Stimulated activated naive CD8-positive, alpha-beta T cell treated with anti-CD3 and anti-CD28 coated beads, Interleukin-15, amount 100 ng/mL, for 72 hours (primary cell): ENCODE measurements at regions not wholly inside any gene's neighbourhood (a gene's known extent, or its start where the extent isn't known, plus 50 kb on each side); places are given as distances from the start of the nearest gene placed in this dataset.

ENCODE experiments used
- ATAC-seq: fragments of 150-1000 bp; cut with Tn5 transposase; 2 replicates; pipeline ENCODE4 v1.10.0; 2021; ENCODE audit warnings: mild to moderate bottlenecking, moderate library complexity
- DNase-seq, 2 donors: peaks; one replicate each; pipeline ENCODE4 v3.0.0; 2021 to 2022
- H3K27ac Mint-ChIP-seq, 2 donors: one replicate each; pipeline ENCODE4 v1.8.0; 2022; ENCODE audit warnings: mild to moderate bottlenecking in 2 of 2, mixed read lengths in 2 of 2, moderate library complexity in 2 of 2
- H3K27me3 Mint-ChIP-seq: one replicate; pipeline ENCODE4 v1.8.0; 2022; ENCODE audit warnings: mixed read lengths
- H3K4me1 Mint-ChIP-seq: one replicate; pipeline ENCODE4 v1.8.0; 2022; ENCODE audit warnings: mild to moderate bottlenecking, mixed read lengths
- H3K4me3 Mint-ChIP-seq, 2 donors: one replicate each; pipeline ENCODE4 v1.8.0; 2022; ENCODE audit warnings: mild to moderate bottlenecking in 2 of 2, mixed read lengths in 2 of 2, moderate library complexity in 1 of 2
- H3K9me3 Mint-ChIP-seq, 2 donors: one replicate each; pipeline ENCODE4 v1.8.0; 2022; ENCODE audit warnings: mixed read lengths in 2 of 2

GRCh38 chr7:116135306-116135705, 75.0 kb upstream of the TES start:
- no peak for ATAC-seq
- Mint-ChIP-seq H3K27ac (no peak overlapping the region), H3K4me3 (no peak overlapping the region), H3K4me1 (no peaks in the 10 kb centered on the region), H3K27me3 (no peaks in the 10 kb centered on the region), H3K9me3 (no peaks in the 10 kb centered on the region)
- DNase-seq: no peak

- DNase-seq: no peak
- Mint-ChIP-seq H3K27me3 (no peaks in the 10 kb centered on the region), H3K4me3 (no peak overlapping the region), H3K9me3 (no peaks in the 10 kb centered on the region), H3K4me1 (peaks cover 13% of the 10 kb centered on the region), H3K27ac (no peak overlapping the region)
- peak; percentile 86 for ATAC-seq
Measured at GRCh38 chr7:116138202-116138801, 72.0 kb upstream of the TES start.

- H3K27me3 Mint-ChIP-seq: no peaks in the 10 kb centered on the region
- no peaks in the 10 kb centered on the region for H3K9me3 Mint-ChIP-seq
- H3K27ac Mint-ChIP-seq: no peak overlapping the region
- H3K4me3 Mint-ChIP-seq: no peak overlapping the region
- ATAC-seq (no peak), DNase-seq (no peak)
- peaks cover 20% of the 10 kb centered on the region for H3K4me1 Mint-ChIP-seq
Measured at GRCh38 chr7:116139007-116139406, 71.3 kb upstream of the TES start.

DNA sequence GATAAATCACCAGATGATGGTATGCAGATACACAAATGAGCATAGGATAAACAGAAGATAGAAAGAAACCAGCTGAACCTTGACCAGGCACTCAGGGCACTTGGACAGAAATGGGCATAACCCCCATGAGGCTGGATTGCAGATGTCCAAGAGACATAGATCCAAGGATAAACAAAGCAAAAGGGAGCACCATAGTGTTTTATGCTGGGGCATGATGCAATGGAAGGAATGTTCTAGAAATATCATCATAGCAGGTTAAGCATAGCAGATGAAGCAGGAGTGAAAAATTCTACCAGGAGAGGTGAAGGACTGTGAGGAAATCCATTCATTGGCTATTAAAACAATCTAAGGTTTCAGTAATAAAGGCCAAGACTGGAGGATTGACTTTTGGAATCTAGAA, 70.5 kb upstream of the TES start:
- DNase-seq (no peak), ATAC-seq (no peak)
- peaks cover 28% of the 10 kb centered on the region for H3K4me1 Mint-ChIP-seq
- H3K4me3 Mint-ChIP-seq: no peak overlapping the region
- no peaks in the 10 kb centered on the region for H3K27me3 Mint-ChIP-seq
- no peaks in the 10 kb centered on the region for H3K9me3 Mint-ChIP-seq
- H3K27ac Mint-ChIP-seq: no peak overlapping the region

GRCh38 chr7:116142374-116142773, 68.0 kb upstream of the TES start:
- H3K27ac Mint-ChIP-seq: no peak overlapping the region
- H3K27me3 Mint-ChIP-seq: no peaks in the 10 kb centered on the region
- H3K4me3 Mint-ChIP-seq: no peak overlapping the region
- no peak for ATAC-seq
- no peaks in the 10 kb centered on the region for H3K9me3 Mint-ChIP-seq
- peaks cover 50% of the 10 kb centered on the region for H3K4me1 Mint-ChIP-seq
- no peak for DNase-seq

- Mint-ChIP-seq H3K27me3 (peaks cover under 1% of the 10 kb centered on the region), H3K4me1 (peaks cover 50% of the 10 kb centered on the region), H3K4me3 (no peak overlapping the region), H3K27ac (no peak overlapping the region), H3K9me3 (no peaks in the 10 kb centered on the region)
- DNase-seq: no peak
- no peak for ATAC-seq
Measured at GRCh38 chr7:116142850-116143249, 67.5 kb upstream of the TES start.

DNA sequence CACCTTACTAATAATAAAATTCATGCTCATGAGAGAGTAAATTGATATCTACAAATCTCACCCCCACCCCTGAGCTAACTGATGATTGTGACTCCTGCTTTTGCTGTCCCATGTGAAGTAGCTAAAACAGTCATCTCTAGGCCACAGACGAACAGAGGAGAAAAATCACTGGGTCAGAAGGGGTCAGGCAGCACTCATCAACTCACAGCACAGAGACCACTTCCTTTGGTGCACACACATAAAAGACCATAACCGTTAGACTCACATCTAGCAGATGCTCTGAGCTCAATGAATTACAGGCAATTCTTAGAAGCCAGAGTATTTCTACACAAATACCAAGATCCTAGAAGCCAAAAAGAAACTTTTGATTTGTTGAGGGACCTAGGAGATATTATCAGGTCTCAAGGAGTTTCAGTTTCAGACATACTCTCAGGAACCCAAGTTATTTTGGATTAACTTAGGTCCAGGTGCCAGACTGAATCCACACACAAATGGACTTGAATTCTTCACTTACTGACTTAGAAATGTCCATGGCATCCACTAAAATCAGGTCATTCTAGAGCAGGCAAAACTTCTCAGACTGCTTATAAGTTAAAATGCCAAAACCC, 65.0 kb upstream of the TES start:
- Mint-ChIP-seq H3K4me3 (peak overlapping the region in 1 of 2 donors; percentile 73), H3K27ac (peak overlapping the region in 1 of 2 donors; percentile 49), H3K4me1 (peaks cover 50% of the 10 kb centered on the region), H3K27me3 (peaks cover 13% of the 10 kb centered on the region), H3K9me3 (no peaks in the 10 kb centered on the region)
- peak; percentile 98 for ATAC-seq
- DNase-seq: peak; percentile 36 to 56

GRCh38 chr7:116148108-116148507, 62.2 kb upstream of the TES start:
- ATAC-seq: no peak
- H3K4me3 Mint-ChIP-seq: no peak overlapping the region
- H3K27me3 Mint-ChIP-seq: peaks cover 20% of the 10 kb centered on the region
- DNase-seq: no peak
- H3K27ac Mint-ChIP-seq: no peak overlapping the region
- H3K4me1 Mint-ChIP-seq: peaks cover 40% of the 10 kb centered on the region
- H3K9me3 Mint-ChIP-seq: no peaks in the 10 kb centered on the region

DNA sequence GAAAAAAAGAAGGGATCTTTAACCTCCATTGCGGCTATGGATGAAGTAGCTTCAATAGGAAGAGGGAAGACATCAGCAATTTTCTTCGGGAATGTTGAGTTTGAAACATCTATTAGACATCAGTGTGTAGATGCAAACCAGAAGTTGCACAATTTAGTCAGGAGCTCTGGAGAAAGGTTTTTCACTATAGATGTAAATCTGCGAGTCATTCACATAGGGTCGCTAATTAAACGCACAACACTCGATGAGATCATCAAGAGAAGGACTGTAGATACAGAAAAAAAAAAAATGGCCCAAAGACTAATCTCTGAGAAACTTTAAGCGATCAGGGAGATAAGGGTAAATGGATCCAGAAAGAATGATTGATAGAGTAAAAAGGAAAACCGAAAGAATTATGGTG, 61.7 kb upstream of the TES start:
- Mint-ChIP-seq H3K27ac (no peak overlapping the region), H3K4me3 (no peak overlapping the region), H3K27me3 (peaks cover 20% of the 10 kb centered on the region), H3K9me3 (no peaks in the 10 kb centered on the region), H3K4me1 (peaks cover 34% of the 10 kb centered on the region)
- ATAC-seq (no peak), DNase-seq (no peak)

GRCh38 chr7:116150588-116150987, 59.8 kb upstream of the TES start:
- Mint-ChIP-seq H3K27me3 (peaks cover 31% of the 10 kb centered on the region), H3K9me3 (no peaks in the 10 kb centered on the region), H3K27ac (no peak overlapping the region), H3K4me1 (peaks cover 15% of the 10 kb centered on the region), H3K4me3 (no peak overlapping the region)
- no peak for DNase-seq
- ATAC-seq: no peak

DNA sequence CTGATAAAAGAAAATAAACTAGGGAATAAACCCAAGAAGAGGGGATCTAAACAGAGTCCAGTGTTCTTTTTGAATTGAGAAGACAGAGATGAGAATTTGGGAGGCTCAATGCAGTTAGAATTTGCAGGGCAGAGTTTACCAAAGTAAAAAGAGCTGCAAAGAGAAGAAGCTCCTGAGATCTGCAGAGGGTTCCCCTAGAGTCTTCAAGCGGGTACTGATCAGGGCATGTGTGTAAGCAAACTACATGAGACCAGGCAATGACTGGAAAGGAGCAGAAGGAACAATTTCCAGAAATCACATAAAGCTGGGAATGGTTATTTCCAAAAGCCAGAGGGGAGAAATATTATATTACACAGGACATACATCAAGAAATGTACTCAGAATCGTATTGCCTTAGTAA, 58.1 kb upstream of the TES start:
- DNase-seq: no peak
- Mint-ChIP-seq H3K4me3 (no peak overlapping the region), H3K4me1 (no peaks in the 10 kb centered on the region), H3K9me3 (no peaks in the 10 kb centered on the region), H3K27ac (no peak overlapping the region), H3K27me3 (peaks cover 33% of the 10 kb centered on the region)
- ATAC-seq: no peak

DNA sequence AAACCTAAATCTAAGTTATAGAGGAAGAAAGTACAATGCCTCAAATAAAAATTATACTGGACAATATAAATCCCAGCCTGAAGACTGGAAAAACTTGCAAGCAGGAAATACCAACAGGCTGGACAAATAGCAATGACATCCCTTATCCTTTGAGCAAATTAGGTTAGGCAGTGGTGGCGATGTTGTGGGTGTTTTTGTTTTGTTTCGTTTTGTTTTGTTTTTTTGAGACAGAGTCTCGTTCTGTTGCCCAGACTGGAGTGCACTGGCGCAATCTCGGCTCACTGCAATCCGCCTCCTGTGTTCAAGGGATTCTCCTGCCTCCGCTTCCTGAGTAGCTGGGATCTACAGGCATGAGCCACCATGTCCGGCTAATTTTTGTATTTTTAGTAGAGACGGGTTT, 57.3 kb upstream of the TES start:
- no peaks in the 10 kb centered on the region for H3K9me3 Mint-ChIP-seq
- no peak overlapping the region for H3K27ac Mint-ChIP-seq
- no peaks in the 10 kb centered on the region for H3K4me1 Mint-ChIP-seq
- DNase-seq (no peak), ATAC-seq (no peak)
- peaks cover 39% of the 10 kb centered on the region for H3K27me3 Mint-ChIP-seq
- no peak overlapping the region for H3K4me3 Mint-ChIP-seq

DNA sequence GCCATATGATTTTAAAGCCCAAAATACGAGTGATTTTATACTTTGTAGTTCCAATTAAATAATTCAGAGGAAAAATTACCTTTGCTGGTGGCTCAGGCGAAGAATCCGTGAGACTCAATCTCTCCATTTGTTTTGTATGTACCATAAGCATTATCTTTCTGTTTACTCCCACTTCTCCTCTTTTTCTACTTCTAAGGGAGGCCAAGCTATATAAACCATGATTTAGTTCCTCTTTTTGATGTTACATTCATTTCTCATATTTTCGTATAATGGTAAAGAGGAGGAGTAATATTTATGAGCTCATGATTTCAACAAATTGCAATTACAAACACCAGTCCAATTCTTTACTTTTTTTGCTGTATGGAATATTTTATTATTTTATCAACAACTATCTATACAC, 50.6 kb upstream of the TES start:
- Mint-ChIP-seq H3K4me1 (no peaks in the 10 kb centered on the region), H3K27me3 (peaks cover 19% of the 10 kb centered on the region), H3K4me3 (no peak overlapping the region), H3K9me3 (no peaks in the 10 kb centered on the region), H3K27ac (peak overlapping the region in 1 of 2 donors; percentile 8)
- ATAC-seq: no peak
- DNase-seq: no peak
